GM18867 (cell line): ENCODE measurements at regions not wholly inside any gene's neighbourhood (a gene's known extent, or its start where the extent isn't known, plus 50 kb on each side); places are given as distances from the start of the nearest gene placed in this dataset.
"Not testable (repeated sequence)": the region's sequence is repeated elsewhere in the genome, so short reads cannot be mapped to it uniquely, and the experiment has no call there.

Experiments
- ATAC-seq: cut with Tn5 transposase; IDR thresholded peaks from one replicate; pipeline ENCODE4 v1.9.1; 2021; ENCODE audit warnings: mild to moderate bottlenecking, moderate library complexity; ENCODE audit not compliant: unreplicated experiment

- ATAC-seq = no peak
Observed at GRCh38 chr6:150733726-150734125, 131.8 kb upstream of the MTHFD1L start.

GRCh38 chr6:150734235-150734634 is 131.3 kb upstream of the MTHFD1L start:
- no peak for ATAC-seq

DNA sequence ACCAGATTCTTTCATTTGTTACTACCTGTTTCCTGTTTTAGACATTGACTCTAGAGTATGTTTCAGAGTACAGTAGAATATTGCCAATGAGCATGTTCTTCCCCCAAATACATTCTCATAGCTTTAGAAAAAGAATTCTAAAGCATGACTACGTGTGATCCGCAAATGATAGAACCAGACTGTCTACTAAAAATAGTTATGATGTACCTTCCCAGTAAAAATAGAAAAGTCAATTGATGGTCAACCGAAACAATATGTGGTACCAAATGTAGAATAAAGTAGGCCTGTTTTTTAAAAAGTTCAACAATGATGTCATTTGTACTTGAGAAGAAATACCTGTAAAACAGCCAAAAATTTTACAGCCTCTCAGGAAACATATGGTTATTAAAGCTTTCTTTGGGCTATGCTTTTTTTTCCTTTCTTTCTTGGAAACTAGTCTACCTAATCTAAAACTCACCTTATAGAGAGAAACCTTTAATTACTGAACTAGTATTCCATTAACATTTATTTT is 130.1 kb upstream of the MTHFD1L start:
- ATAC-seq = no peak

DNA sequence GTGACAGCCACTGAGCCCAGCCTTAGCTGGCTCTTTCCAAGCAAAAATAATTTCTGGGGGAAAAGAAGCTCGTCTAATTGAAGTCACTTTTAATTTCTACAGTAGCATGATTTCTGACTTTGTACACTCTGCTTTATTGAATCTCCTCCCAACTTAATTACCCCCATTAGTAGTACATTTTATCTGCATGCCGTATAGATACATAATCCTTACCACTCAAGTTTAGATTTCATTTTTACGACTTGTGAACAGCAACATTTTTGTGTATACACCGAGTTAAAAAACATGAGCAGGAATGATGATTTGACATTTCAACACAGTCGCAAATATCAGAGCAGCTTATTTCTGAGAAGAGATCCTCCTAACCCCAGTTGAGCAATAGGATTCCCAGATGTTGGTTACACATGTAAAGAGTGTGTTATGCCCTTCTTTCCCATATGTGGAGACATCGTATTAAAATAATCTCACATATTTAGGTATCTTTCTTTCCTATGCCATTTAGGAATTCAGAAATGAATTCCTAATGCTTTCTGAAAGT is 127.3 kb upstream of the MTHFD1L start:
- ATAC-seq = no peak

- ATAC-seq = no peak
Observed at GRCh38 chr6:150739711-150740349, 125.7 kb upstream of the MTHFD1L start.

DNA sequence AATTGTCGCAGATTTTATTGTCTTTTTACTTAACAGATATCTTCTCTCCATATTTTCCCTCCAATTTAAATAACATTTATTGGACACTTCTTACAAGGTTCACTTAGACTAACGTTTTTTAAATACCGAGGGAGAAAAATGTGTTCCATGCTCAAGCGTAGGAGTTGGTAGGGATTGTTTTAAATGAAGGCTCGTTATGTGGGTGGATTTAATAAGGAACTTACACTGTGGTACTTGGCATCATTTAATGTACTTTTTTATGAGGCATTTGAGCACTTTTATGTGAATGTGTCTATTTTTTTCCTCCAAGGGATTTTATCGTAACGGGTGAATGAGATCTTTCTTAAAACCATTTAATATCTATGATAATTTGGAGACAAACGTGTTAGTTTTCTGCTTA is 125.0 kb upstream of the MTHFD1L start:
- ATAC-seq = no peak

- ATAC-seq = peak; percentile 49
Observed at GRCh38 chr6:150741633-150742200, 123.8 kb upstream of the MTHFD1L start.

- no peak for ATAC-seq
Observed at GRCh38 chr6:150744522-150745260, 120.8 kb upstream of the MTHFD1L start.

DNA sequence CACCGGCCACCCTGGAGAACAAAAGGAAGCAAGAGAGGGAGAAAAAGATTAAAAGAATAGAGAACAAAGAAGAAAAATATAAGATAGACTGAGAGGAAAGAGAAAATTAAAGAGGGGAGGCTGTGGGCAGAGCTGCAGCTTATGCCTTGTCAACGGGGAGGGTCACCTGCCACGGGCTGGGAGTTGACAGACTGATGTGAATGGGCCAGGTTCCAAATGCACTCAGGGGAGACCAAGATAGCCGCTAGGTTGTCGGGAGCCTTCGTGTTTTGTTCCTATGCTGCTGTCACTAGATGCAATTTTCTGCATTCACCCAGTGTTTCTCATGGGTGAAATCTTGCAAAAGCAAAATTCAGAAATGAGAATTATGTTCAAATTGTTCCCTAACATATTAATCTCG is 119.6 kb upstream of the MTHFD1L start:
- ATAC-seq = no peak

DNA sequence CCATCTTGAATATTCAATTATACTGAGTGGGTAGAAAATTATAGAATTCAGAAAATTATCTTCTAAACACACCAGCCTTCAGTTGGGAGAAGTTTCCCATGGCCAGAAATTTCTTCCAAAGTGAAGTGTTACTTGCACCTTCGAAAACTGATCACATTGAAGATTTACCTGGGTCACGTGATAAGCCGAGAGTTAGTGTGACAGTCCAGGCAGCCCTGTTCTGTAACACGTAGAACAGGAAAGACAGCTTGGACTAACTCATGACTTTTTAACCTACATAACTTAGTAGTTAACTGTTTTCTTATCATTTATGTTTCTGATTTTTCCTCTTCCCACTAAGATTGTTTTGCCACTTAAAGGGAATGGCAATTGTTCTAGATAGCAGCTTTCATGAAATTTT is 118.3 kb upstream of the MTHFD1L start:
- ATAC-seq = no peak

DNA sequence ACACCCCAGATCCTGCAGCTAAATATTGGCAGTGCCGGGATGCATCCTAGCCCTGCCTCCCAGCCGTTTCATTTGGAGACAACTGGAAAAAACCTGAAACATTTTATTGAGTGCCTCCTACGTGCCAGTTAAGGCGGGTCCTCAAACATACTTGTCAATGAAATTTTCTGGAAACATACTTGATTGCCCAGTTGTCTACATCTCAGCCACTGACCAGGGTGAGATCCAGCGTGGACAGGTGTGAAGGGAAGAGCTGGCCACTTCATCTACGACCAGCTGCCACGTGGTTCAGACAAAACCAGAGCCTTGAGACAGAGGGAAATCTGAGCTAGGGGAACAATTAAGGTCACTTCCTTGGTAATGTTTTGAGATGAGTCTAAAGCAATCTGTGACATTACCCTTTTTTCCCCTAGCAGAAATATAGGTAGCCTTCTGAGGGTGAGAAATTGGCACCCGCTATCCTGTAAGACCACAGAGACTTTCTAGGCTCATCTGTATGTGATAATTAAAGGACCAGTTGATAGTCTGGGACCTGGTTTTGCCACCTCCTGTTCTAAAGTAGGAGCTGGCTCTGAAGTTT is 116.3 kb upstream of the MTHFD1L start:
- ATAC-seq = no peak

DNA sequence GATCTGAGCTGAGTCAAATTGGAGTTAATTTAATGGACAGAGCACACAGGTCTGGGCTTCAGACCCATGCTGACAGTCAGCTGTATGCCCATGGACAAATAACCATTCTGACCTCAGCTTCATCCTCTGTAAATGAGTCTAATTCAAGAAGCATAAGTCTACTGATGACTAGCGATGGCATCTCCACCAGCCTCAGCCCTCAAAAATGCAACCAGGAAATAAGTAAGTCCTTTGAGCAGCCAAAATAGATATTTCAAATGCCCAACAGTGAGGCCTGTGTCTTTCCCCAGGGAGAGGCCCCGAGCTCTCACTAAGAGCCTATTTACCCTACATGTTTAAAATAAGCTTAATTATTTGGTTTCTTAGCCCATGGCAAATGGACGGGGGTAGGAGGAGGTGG is 114.2 kb upstream of the MTHFD1L start:
- no peak for ATAC-seq

GRCh38 chr6:150752409-150752808 is 113.1 kb upstream of the MTHFD1L start:
- ATAC-seq = no peak

DNA sequence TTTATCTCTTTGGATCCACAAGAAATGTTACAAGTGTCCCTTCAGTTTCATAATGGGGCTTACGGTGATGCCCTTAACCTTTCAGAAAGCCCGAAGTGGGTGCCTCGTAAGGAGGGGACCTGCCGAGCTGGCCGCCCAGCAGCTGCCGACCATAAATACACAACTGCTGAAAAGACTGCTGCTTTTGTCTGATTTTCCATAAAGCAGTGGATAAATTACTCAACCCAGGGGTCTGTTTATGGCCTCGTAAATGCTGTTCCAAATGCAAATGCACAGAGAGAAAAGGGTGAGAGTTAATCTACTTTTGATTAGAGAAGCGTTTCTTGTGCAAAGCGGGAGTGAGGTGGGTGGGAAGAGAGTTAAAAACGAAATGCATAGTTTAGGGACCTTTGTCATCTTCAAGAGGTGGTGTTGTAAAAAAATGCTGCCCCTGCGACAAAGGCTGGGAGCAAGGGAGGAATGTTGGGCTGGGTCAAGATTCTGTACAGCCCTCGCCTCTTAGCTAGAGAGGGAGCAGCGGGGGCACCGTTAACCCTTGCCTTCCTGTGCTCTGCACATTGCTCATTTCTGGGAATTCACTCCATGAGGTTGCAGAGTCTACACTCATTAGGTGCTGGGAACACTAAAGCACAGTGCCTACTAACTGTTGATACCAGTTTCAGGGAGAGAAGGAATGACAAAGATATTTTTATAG is 112.0 kb upstream of the MTHFD1L start:
- ATAC-seq = no peak

- no peak for ATAC-seq
Observed at GRCh38 chr6:150755042-150755441, 110.5 kb upstream of the MTHFD1L start.

- ATAC-seq = no peak
Observed at GRCh38 chr6:150755524-150755923, 110.0 kb upstream of the MTHFD1L start.

DNA sequence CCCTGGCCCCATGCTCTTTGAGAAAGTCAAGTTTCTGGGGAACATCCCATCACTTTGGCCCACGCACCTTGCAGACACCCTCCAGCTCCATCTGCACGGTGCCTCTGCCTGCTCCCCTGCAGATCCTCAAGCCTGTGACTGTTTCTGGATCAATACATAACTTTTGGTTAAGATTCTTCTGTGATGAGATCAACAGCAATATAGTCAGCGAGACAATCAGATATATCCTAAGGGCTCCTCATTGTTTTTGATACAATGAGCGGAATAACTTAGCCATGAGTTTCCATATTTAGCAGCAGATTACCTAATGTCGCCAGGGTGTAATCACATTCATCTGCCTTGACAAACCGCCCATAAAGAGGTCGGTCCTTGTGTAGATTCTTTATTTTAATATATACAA is 109.3 kb upstream of the MTHFD1L start:
- ATAC-seq = no peak

DNA sequence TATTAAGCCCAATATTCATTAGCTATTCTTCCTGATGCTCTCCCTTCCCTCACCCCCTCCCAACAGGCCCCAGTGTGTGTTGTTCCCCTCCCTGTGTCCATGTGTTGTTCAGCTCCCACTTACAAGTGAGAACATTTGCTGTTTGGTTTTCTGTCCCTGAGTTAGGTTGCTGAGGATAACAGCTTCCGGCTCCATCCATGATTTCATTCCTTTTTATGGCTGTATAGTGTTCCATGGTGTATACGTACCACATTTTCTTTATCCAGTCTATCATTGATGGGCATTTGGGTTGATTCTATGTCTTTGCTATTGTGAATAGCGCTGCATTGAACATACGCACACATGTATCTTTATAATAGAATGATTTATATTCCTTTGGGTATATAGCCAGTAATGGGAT is 107.7 kb upstream of the MTHFD1L start:
- ATAC-seq = not testable (repeated sequence)

DNA sequence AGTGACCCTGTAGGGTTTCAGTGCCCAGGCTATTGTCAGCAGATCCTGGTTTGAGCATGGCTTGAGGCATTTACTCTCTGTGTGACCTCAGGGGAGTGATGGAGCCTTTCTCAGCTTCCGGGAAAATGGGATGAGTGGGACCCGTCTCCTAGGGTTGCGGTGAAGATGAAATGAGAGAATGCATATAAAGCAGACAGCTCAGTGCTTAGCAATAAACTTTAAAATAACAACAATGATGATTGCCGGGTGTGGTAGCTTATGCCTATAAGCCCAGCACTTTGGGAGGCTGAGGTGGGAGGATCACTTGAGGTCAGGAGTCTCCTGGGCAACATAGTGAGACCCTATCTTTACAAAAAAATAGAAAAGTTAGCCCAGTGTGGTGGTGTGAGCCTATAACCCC is 106.0 kb upstream of the MTHFD1L start:
- ATAC-seq = no peak

DNA sequence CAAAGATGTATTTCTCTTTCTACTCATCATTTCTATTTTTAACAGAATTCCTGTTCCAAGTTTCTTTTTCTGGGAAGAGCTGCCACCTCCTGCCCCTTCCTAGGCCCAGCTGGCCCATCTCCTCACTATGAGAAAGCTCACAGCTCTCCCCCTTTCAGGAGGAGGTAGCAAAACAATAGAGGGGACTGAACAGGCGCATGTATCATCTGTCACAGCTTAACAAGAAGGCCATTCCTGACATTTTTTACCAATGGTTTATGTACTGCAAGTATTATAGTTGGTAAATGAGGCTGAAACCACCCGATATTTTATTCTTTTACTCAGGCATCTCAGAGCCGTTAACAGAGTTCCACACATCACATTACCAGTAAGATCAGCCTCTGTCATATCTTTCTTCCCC is 103.7 kb upstream of the MTHFD1L start:
- ATAC-seq = no peak
